Dermis blood vessel endothelial cell (primary cell): ENCODE measurements at regions not wholly inside any gene's neighbourhood (a gene's known extent, or its start where the extent isn't known, plus 50 kb on each side); places are given as distances from the start of the nearest gene placed in this dataset.

Source experiments
- DNase-seq: peaks from one replicate; pipeline ENCODE4 v3.0.0; 2010

DNA sequence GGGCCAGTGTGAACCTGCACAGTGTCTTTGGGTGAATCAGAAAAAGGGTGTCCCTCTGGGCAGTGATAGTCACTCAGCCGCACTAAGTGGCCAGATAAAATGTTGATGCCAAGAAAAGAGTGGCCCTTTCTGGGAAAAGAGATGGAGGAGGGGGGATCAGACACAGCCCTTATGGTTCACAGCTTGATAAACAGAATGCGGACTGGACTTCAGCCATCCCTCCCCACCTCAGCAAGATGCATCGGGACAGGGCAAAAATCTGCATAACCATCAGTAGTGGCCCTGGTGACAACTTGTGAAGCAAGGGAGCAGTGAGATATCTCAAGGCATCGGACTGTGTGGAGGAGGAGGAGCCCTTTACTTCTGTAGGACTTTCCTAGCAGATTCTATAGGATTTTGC, 353.8 kb upstream of the PLXNA2 start:
- no peak for DNase-seq

- DNase-seq = no peak
Measured at GRCh38 chr1:208599063-208599462, 354.9 kb upstream of the PLXNA2 start.

DNA sequence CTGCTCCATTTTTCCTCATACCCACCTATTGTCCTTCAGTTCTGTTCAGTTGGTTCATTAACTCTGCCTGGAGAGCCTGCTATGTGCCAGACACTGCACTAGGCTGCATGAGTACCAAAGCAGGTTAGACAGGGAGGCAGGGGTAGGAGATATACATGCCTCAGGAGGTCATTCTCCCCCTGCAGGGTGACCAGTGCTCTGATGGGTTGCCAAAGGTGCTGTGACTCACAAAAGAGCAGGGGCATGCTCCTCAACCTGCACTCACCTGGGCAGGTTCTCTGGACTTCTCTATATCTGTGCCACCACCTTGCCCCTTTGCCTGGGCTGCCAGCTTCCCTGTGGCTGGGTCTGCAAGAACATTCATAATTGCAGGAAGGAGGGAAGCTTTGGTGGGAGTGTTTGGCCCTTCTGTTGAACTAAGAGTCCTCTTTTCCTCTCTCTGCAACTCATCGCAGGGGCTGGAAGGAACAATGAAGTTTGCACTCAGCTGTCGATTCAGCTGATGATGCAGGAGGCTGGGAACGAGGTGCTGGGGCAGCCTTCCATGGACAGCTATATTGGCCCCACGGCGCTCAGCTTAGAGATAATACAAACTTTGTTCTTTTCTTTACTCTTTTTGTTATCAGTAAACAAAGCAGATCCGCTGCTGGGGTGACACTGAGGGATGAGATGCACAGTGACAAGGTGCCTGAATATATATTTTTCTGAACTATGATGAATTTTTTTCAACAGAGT, 356.4 kb upstream of the PLXNA2 start:
- DNase-seq = no peak

- no peak for DNase-seq
Measured at GRCh38 chr1:208601561-208601960, 357.4 kb upstream of the PLXNA2 start.

DNA sequence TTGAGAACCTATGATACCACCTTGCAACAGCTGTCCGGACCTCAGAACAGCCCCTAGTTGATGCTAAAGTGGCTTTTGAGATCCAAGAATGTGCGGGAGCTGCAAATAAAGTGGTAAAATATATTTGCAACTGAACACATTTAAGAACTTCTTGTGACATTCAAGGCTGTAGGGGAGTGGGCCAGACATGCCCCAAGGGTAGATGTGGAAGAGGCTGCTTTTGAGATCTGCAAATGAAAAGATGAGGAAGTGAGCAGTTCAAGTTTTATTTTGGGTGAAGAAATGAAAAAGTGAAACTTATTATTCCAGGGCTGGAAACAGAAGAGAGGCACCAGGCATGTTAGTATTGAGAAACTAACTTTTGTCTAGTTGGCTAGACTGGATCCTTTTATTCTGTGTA, 359.5 kb upstream of the PLXNA2 start:
- DNase-seq = no peak

DNA sequence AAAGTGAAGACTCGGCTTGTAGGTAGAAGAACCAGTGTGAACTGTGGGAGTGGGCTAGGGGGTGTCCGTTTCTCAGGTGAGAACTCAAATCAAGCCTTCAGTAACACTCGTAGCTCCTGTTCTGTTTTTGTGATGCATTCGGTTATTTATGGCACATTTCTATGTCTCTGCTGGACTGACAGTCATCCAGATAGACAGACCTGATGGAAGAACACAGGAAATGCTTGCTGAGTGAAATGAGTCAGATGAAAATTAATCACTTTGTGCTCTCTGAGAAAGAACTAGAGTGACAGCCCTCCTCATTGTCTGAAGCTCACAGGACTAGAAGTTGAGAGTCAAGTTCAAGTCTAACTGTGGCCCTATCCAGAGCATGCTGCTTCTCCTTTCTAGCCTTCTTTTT, 360.1 kb upstream of the PLXNA2 start:
- DNase-seq = peak; percentile 48

GRCh38 chr1:208606959-208607358, 362.8 kb upstream of the PLXNA2 start:
- DNase-seq = no peak

- DNase-seq = no peak
Measured at GRCh38 chr1:208607616-208608015, 363.4 kb upstream of the PLXNA2 start.

GRCh38 chr1:208614610-208615009, 370.4 kb upstream of the PLXNA2 start:
- no peak for DNase-seq

DNA sequence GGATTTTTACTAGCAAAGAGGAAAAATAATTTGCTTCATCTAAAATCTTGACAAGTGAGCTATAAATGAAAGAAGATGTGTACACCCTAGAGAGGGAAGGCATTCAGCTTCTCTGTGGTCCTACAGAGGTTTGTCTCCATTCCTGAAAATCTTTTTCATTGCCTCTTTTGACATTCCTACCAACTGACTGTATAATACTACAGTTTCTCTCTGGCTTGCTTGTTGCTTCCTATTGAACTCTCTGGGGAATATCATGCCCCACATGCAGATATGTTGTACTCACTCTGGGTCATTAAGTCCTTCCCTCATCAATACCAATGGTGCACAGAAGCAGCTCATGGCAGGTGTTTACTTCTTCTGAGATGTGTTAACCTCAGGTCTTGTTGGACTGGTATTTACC, 371.2 kb upstream of the PLXNA2 start:
- DNase-seq = no peak

DNA sequence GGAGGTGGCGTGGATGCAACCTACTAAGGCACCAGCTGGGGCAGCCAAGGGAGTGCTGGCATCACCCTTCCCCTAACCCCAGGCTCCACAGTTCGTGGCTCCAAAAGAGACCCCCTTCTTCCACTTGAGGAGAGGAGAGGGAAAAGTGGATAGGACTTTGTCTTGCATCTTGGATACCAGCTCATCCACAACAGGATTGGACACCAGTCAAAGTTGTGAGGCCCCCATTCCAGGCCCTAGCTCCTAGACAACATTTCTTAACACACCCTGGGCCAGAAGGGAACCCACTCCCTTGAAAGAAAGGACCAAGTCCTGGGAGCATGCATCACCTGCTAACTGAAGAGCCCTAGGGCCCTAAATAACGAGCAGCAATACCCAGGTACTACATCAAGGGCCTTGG, 372.6 kb upstream of the PLXNA2 start:
- no peak for DNase-seq

GRCh38 chr1:208628022-208628914, 384.1 kb upstream of the PLXNA2 start:
- DNase-seq = no peak

GRCh38 chr1:208631092-208631491, 386.9 kb upstream of the PLXNA2 start:
- DNase-seq = no peak

DNA sequence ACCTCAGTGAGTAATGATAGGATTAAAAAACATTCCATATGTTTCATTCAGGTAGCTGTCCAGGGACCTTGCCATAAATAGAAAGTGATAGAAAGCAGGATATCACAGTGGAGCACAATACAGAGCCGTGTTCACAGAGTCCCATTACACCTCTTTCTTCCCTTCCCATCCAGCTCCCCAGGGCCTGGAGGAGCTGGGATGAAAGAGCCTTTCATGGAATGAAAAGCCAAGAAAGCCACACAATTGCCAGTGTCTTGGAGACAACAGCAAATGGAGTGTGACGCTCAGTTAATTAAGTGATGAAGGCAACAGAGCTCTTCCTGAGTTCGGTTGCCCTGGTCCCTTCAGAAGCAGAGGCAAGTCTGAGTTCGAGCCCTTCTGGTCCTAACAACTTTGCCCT, 387.3 kb upstream of the PLXNA2 start:
- no peak for DNase-seq

DNA sequence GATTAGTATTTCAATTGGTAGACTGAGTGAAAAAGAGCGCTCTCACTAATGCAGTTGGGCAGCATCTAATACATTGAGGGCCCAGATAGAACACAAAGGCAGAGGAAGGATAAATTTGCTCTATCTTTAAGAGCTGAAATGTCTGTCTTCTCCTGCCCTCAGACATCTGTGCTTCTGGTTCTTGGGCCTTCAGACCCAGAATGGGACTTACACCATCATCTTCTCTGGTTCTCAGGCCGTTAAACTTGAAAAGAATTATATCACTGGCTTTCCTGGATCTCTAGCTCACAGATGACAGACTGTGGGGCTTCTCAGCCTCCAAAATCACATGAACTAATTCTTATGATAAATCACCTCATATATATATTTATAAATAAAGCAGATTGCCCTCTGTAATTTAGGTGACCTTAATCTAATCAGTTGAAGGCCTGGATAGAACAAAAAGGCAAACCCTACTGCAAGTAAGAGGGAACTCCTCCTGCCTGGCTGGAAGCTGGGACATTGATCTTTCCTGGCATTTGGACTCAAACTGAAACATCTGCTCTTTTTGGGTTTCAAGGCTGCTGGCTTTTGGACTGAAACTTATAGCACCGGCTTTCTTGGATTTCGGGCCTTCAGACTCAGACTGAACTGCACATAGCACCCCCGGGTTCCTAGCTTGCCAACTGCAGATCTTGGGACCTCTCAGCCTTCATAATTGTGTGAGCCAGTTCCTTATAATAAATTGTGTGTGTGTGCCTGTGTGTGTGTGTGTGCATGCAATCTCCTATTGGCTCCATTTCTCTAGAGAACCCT, 390.4 kb upstream of the PLXNA2 start:
- no peak for DNase-seq

DNA sequence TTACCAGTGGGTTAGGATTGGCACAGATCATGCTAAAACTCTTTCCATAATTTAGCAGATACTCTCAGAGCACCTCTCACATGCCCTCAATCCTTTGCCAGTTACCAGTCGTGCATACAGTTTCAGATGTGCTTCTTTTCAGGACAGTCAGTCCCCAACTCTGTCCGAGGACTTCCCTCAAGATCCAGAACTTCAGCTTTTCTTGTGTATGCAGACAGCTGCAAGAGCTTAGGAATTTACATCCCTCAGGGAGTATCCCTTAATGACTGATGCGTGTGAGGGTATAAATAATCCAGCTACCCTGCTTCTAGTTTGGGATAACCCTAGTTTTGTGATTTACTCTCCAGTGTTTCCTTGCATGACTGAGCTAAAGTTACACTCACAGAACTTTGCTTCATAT, 393.0 kb upstream of the PLXNA2 start:
- no peak for DNase-seq

DNA sequence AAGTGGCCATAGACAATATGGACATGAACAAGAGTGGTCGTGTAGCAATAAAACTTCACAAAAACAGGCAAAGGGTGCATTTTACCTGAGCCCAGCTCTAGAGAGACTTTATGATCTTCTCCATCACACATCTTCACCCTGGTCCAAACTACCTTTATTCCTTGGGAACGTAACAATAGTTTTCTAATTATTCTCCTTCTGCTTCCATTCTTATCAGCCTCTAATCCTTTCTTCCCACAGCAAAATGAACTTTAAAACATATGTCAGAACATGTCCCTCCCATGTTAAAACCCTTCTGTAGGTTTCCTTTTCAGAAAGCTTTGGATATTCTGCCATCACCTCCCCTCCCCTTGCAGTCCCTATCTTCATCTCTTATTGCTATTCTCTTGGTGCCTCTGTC, 395.2 kb upstream of the PLXNA2 start:
- no peak for DNase-seq

GRCh38 chr1:208640295-208640694, 396.1 kb upstream of the PLXNA2 start:
- no peak for DNase-seq

- no peak for DNase-seq
Measured at GRCh38 chr1:208641579-208642280, 397.5 kb upstream of the PLXNA2 start.

GRCh38 chr1:208643005-208643597, 398.9 kb upstream of the PLXNA2 start:
- DNase-seq = no peak

DNA sequence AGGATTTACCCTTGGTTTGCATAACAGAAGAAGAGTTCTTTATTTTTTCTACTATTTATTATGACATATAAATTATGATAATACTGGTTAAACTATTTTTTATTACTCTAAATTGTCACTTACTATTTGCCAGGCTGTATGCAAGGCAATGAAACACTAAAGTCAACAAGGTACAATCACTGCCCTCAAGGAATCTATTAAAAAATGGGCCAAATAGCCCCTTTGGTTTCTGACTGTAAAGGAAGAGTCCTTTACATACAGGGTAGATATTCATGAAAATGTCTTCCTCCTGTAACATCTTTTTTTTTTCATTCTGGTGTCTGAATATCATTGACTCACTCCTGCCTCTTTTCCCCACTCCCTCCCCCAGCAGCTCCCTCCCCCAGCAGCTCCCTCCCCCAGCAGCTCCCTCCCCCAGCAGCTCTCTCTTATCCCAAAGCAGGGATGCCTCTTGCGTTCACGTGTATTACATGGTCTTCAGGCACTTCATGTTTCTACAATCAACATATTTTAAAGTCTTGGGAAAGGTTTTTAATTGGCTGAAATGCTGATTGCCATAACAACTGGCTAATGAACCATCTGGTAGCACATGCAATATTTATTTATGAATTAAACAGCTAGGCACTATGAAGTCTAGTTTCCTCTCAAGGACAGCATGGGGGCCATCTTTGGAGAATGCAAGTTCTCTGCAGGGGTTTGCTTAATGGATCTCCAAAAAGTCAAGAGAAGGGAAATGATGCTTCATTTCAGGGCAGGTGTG, 400.4 kb upstream of the PLXNA2 start:
- no peak for DNase-seq
